ENCODE measurements at regions not wholly inside any gene's neighbourhood (a gene's known extent, or its start where the extent isn't known, plus 50 kb on each side); places are given as distances from the start of the nearest gene placed in this dataset.

DNA sequence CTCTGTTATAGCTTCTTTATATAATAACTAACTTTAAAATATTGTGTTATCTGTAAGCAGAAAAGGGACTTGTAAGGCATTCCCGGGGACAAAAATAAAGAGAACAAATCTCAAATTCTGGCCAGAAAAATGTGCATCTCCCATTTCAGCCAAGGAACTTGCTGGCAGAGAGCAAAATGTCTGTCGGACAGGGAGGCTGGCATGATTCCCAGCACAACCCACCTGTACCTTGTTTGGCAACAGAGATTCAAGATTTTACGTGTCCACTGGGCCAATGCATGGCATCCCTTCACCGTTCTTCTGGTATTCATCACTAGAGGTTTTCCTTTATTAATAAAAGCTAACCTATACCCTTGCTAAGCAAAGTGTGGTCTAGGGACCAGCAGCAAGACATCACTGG, 566.6 kb downstream of the PSAT1 start:
- CTCF ChIA-PET (ENCODE audit: partially characterized antibody): interaction anchor here (0.5 kb wide), 1 partner anchor 1877 kb away, joined by 3 read pairs; no protein-coding TSS in a partner anchor
- no peak overlapping the region for H2BK120ac ChIP-seq (replicated peaks; ENCODE audit: low read depth, low read length)
- FAIRE-seq: no peak

More for the DNA sequence above, 566.6 kb downstream of the PSAT1 start:
- Histone ChIP-seq H3K4me1 (replicated peaks in 1 of 4; ENCODE audit: control insufficient read depth in 3 of 4, insufficient read depth in 4 of 4, low read length in 3 of 4) (no peaks in the 10 kb centered on the region), H4K20me1 (replicated peaks in 1 of 2; ENCODE audit: control insufficient read depth in 1 of 2, insufficient read depth in 2 of 2, low read length in 2 of 2) (no peaks in the 10 kb centered on the region), H3K23ac (ENCODE audit: insufficient read length) (no peak overlapping the region), H3K4me3 (ENCODE audit: extremely low read depth in 1 of 4, insufficient read depth in 2 of 4, low read depth in 3 of 4, low read length in 4 of 4) (no peak overlapping the region), H2BK12ac (ENCODE audit: low read depth, low read length) (no peak overlapping the region), H3K4ac (replicated peaks; ENCODE audit: insufficient read length, low read depth, low read length) (no peak overlapping the region), H2BK15ac (ENCODE audit: low read length) (no peak overlapping the region), H3K27me3 (replicated peaks in 1 of 4; ENCODE audit: control insufficient read depth in 3 of 4, extremely low read depth in 1 of 4, insufficient read depth in 3 of 4, low read length in 3 of 4) (no peaks in the 10 kb centered on the region), H3K14ac (ENCODE audit: insufficient read length) (no peak overlapping the region), H2AFZ (ENCODE audit: low read length) (no peak overlapping the region), H2BK5ac (ENCODE audit: low read depth, low read length) (no peak overlapping the region), H4K5ac (ENCODE audit: insufficient read length, low read depth, low read length) (no peak overlapping the region), H3K9ac (replicated peaks in 1 of 4; ENCODE audit: extremely low read depth in 1 of 4, low read depth in 3 of 4, low read length in 3 of 4) (no peak overlapping the region), H3K56ac (replicated peaks; ENCODE audit: insufficient read length, low read depth, low read length) (no peak overlapping the region), H3K79me1 (ENCODE audit: low read depth, low read length) (no peaks in the 10 kb centered on the region), H3K79me2 (ENCODE audit: control insufficient read depth in 1 of 2, insufficient read depth in 2 of 2, low read length in 2 of 2) (no peaks in the 10 kb centered on the region), H3K9me3 (ENCODE audit: insufficient read depth in 2 of 2, low read depth in 1 of 2, low read length in 1 of 2) (no peaks in the 10 kb centered on the region), H3K4me2 (ENCODE audit: insufficient read depth in 1 of 2, low read depth in 2 of 2, low read length in 2 of 2) (no peak overlapping the region), H4K91ac (replicated peaks; ENCODE audit: insufficient read length, low read length) (no peak overlapping the region), H3K36me3 (ENCODE audit: control insufficient read depth in 2 of 4, insufficient read depth in 4 of 4, low read length in 3 of 4) (no peaks in the 10 kb centered on the region), H3K27ac (ENCODE audit: low read depth, low read length) (no peak overlapping the region), H2BK20ac (ENCODE audit: low read length) (no peak overlapping the region), H3K18ac (ENCODE audit: extremely low read depth, low read length) (no peak overlapping the region), H2AK5ac (ENCODE audit: low read depth, low read length) (no peak overlapping the region), H4K8ac (ENCODE audit: extremely low read depth, insufficient read depth, low read length) (no peak overlapping the region), H3K23me2 (ENCODE audit: low read depth, low read length) (no peaks in the 10 kb centered on the region)
- 78% methylated on average over 4 of the region's 4 CpGs; no CpG with 5 or more reads in 1 of the 2 experiments for WGBS, 2 experiments (ENCODE audit: extremely low coverage in 1 of 2, insufficient coverage in 1 of 2, insufficient read length in 1 of 2, insufficient replicate concordance in 2 of 2, low coverage in 1 of 2, low lambda C conversion rate in 2 of 2, missing lambda C conversion rate in 1 of 2)
- POLR2A ChIA-PET (ENCODE audit: partially characterized antibody): no interaction called here
- DNase-seq (ENCODE audit: low read depth in 1 of 2, low spot score in 2 of 2): no peak
- no peak for TF ChIP-seq CBX5 (IDR thresholded peaks at IDR 0.05; ENCODE audit: low read depth, low read length)
- TF ChIP-seq, protein P1, sequence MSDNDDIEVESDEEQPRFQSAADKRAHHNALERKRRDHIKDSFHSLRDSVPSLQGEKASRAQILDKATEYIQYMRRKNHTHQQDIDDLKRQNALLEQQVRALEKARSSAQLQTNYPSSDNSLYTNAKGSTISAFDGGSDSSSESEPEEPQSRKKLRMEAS (IDR thresholded peaks at IDR 0.05): no peak
